ENCODE measurements at regions not wholly inside any gene's neighbourhood (a gene's known extent, or its start where the extent isn't known, plus 50 kb on each side); places are given as distances from the start of the nearest gene placed in this dataset.

DNA sequence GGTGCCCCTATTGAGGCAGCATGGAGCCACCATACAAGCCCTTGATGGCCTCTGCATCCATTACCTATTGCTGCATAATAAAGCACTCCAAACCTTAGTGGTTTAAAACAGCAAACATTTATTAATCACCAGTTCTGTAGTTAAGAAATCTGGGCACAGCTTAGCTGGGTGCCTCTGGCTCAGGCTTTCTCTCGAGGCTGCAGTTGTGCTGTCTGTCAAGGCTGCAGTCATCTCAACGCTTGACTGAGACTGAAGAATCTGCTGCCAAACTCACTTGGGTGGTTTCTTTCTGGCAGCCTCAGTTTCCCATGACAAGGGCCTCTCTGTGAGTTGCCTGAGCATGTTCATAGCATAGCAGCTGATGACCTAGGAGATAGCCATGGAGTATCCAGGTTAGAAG, 207.4 kb upstream of the LRFN2 start:
- Histone ChIP-seq H3K9me3 (ENCODE audit: control insufficient read depth, insufficient read depth, low read depth, low read length) (no peaks in the 10 kb centered on the region), H3K36me3 (ENCODE audit: control insufficient read depth, insufficient read depth, low read length) (no peaks in the 10 kb centered on the region), H3K27ac (ENCODE audit: low read depth, low read length) (no peak overlapping the region), H3K4me3 (ENCODE audit: low read depth, low read length) (no peak overlapping the region), H3K4me1 (ENCODE audit: control insufficient read depth, insufficient read depth, low read length) (peaks cover 43% of the 10 kb centered on the region), H3K27me3 (ENCODE audit: control insufficient read depth, insufficient read depth, low read length) (peaks cover 13% of the 10 kb centered on the region), H3K9ac (ENCODE audit: low read length) (no peak overlapping the region)

DNA sequence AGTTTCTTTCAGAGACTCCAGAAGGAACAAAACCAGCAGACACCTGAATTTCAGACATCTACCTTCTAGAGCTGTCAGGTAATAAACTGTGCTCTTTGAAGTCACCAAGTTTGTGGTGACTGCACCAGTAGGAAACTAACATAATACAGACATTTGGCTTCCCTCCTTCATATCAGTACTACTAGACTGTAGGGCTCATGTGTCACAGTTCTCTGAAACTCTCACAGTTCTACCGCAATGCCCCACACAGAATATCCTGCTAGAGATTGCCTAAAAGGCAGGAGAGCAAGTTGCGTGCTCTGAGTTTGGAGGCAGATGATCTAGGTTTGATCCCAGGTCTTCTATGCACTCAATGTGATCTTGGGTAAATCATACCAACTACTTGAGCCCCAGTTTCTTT, 205.0 kb upstream of the LRFN2 start:
- H3K36me3 ChIP-seq (ENCODE audit: control insufficient read depth, insufficient read depth, low read length): no peaks in the 10 kb centered on the region
- H3K9me3 ChIP-seq (ENCODE audit: control insufficient read depth, insufficient read depth, low read depth, low read length): no peaks in the 10 kb centered on the region

DNA sequence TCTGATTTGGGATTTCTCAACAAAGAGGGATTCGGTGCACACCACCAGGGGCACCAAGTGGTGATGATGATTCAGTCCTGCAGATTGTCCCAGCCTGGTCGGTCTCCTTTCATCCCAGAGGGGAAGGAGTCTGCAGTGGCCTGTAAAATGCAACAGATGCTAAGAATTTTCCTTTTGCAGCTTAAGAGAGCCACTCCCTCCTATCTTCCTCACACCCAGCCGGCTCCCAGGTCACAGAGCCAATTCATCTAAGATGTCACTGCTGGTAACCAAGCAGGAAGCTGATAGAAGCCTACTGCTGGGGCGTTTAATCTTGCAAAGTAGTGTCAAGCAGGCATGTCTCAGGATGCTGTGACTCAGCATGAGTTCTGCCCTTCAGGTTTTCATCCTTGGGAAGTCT, 203.8 kb upstream of the LRFN2 start:
- Histone ChIP-seq H3K9ac (ENCODE audit: low read length) (no peak overlapping the region), H3K27me3 (ENCODE audit: control insufficient read depth, insufficient read depth, low read length) (no peaks in the 10 kb centered on the region), H3K36me3 (ENCODE audit: control insufficient read depth, insufficient read depth, low read length) (no peaks in the 10 kb centered on the region), H3K9me3 (ENCODE audit: control insufficient read depth, insufficient read depth, low read depth, low read length) (no peaks in the 10 kb centered on the region), H3K4me3 (ENCODE audit: low read depth, low read length) (no peak overlapping the region), H3K4me1 (ENCODE audit: control insufficient read depth, insufficient read depth, low read length) (peaks cover 35% of the 10 kb centered on the region; the same call in 1 of the 2 replicates), H3K27ac (ENCODE audit: low read depth, low read length) (peak overlapping the region; percentile 60; the same call in 1 of the 2 replicates)

More for the DNA sequence above, 205.0 kb upstream of the LRFN2 start:
- no peak overlapping the region for H3K27ac ChIP-seq (ENCODE audit: low read depth, low read length)
- H3K9ac ChIP-seq (ENCODE audit: low read length): no peak overlapping the region
- no peak overlapping the region for H3K4me3 ChIP-seq (ENCODE audit: low read depth, low read length)
- H3K4me1 ChIP-seq (ENCODE audit: control insufficient read depth, insufficient read depth, low read length): peaks cover 43% of the 10 kb centered on the region; the same call in 1 of the 2 replicates
- peaks cover 5% of the 10 kb centered on the region; the same call in 1 of the 2 replicates for H3K27me3 ChIP-seq (ENCODE audit: control insufficient read depth, insufficient read depth, low read length)

DNA sequence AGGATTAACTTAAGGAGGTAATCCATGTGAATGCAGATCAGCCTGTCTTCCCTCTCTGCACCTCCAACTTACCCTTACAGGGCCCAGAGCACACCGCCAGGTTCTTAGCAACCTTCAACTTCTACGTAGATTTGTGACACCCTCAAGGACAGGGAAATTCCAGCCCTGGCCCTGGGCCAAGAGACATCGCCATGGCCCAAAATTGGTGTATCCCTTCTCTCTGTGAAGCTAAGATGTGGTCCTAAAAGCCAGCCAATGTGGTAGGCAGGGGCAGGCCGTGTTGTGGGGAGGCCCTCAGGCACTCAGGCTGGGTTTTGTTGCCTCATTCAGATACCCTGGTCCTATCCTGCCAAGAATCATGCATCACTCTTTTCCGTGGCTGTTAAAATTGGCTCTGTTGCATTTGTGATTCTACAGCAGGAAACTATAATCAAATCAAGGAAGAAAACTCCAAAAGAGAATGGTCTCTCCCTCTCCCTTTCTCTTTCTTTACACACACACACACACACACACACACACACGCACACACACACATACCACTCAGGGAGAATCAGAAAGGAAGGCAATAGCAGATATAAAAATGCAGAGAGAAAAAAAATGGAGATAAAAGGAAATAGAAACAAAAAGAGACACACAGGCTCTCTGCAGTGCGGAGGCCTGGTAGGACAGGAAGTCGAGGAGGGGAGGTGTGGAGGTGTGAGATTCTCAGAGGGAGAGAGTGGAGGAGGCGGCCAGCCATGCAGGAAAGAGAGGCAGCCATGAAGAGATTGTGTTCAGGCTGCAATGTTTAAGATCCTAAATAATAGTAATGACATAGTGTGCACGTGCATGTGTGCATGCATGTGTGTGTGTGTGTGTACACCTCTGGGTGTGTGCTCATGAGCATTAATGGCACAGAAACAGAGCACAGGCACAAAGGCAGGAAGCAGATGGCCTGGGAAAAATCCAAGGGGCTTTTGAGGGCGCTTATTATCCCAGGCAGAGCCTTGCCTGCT, 201.8 kb upstream of the LRFN2 start:
- Histone ChIP-seq H3K4me3 (ENCODE audit: low read depth, low read length) (no peak overlapping the region), H3K27ac (ENCODE audit: low read depth, low read length) (peak overlapping the region; percentile 48; the same call in 1 of the 2 replicates), H3K4me1 (ENCODE audit: control insufficient read depth, insufficient read depth, low read length) (peaks cover 35% of the 10 kb centered on the region; the same call in 1 of the 2 replicates), H3K27me3 (ENCODE audit: control insufficient read depth, insufficient read depth, low read length) (no peaks in the 10 kb centered on the region), H3K36me3 (ENCODE audit: control insufficient read depth, insufficient read depth, low read length) (no peaks in the 10 kb centered on the region), H3K9me3 (ENCODE audit: control insufficient read depth, insufficient read depth, low read depth, low read length) (no peaks in the 10 kb centered on the region), H3K9ac (ENCODE audit: low read length) (peak overlapping the region; percentile 5)

DNA sequence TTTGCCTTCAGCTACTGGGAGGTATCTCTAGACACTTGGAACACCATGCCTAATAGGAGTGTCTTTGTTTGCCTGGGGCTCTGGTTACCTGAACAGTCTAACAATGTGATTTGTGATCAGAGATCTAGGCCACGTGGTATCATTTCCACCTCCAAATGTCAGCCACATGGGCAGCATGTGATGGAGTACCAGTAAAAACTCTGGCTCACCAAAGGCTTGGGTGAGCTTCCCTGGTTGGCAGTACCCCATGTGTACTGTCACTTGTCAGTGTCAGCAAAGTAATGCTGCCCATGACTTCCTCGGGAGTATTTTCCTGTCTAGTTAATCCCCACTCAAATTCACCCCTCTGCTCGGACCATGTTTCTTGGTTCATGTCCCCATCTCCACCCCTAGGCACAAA, 195.2 kb upstream of the LRFN2 start:
- H3K4me3 ChIP-seq (ENCODE audit: low read depth, low read length): no peak overlapping the region
- no peak overlapping the region for H3K9ac ChIP-seq (ENCODE audit: low read length)
- H3K36me3 ChIP-seq (ENCODE audit: control insufficient read depth, insufficient read depth, low read length): no peaks in the 10 kb centered on the region
- H3K4me1 ChIP-seq (ENCODE audit: control insufficient read depth, insufficient read depth, low read length): peaks cover 3% of the 10 kb centered on the region; the same call in 1 of the 2 replicates
- no peaks in the 10 kb centered on the region for H3K27me3 ChIP-seq (ENCODE audit: control insufficient read depth, insufficient read depth, low read length)
- no peak overlapping the region for H3K27ac ChIP-seq (ENCODE audit: low read depth, low read length)
- H3K9me3 ChIP-seq (ENCODE audit: control insufficient read depth, insufficient read depth, low read depth, low read length): no peaks in the 10 kb centered on the region

DNA sequence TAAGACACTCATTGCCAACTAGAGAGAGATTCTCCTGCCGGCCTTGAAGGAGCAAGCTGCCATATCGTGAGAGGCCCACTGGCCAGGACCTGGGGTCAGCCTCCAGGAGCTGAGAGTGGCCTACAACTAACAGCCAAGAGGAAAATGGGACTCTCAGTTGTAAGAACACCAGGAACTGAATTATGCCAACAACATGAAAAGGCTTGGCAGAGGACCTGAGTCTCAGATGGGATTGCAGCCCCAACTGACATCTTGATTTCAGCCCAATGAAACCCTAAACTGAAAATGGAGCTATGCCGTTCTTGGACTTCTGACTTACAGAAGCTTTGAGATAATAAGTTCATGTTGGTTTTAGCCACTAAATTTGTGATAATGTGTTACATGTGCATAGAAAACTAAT, 193.5 kb upstream of the LRFN2 start:
- H3K4me3 ChIP-seq (ENCODE audit: low read depth, low read length): no peak overlapping the region
- H3K9me3 ChIP-seq (ENCODE audit: control insufficient read depth, insufficient read depth, low read depth, low read length): no peaks in the 10 kb centered on the region
- H3K36me3 ChIP-seq (ENCODE audit: control insufficient read depth, insufficient read depth, low read length): no peaks in the 10 kb centered on the region
- peaks cover 3% of the 10 kb centered on the region; the same call in 1 of the 2 replicates for H3K4me1 ChIP-seq (ENCODE audit: control insufficient read depth, insufficient read depth, low read length)
- H3K27me3 ChIP-seq (ENCODE audit: control insufficient read depth, insufficient read depth, low read length): no peaks in the 10 kb centered on the region
- no peak overlapping the region for H3K27ac ChIP-seq (ENCODE audit: low read depth, low read length)
- no peak overlapping the region for H3K9ac ChIP-seq (ENCODE audit: low read length)

DNA sequence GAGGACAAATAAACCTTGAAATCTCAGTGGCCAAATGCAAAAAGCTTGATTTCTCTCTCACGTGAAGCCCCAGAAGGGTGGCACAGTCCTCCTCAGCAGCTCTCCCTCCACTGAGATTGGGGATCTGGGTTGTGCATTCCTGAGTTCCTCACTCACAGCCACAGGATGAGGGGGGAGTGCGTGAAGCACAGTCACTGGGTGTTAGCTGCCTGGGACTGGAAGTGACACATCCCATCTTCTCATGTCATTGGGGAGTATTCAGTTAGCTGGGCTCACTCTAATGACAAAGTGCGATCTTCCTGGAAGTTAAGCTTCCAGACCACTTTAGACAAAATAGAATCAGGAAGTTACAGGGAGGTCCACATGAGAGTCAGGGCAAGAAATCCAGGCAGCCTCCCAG, 192.2 kb upstream of the LRFN2 start:
- H3K27me3 ChIP-seq (ENCODE audit: control insufficient read depth, insufficient read depth, low read length): no peaks in the 10 kb centered on the region
- no peak overlapping the region for H3K9ac ChIP-seq (ENCODE audit: low read length)
- H3K4me1 ChIP-seq (ENCODE audit: control insufficient read depth, insufficient read depth, low read length): peaks cover 3% of the 10 kb centered on the region; the same call in 1 of the 2 replicates
- no peaks in the 10 kb centered on the region for H3K9me3 ChIP-seq (ENCODE audit: control insufficient read depth, insufficient read depth, low read depth, low read length)
- no peaks in the 10 kb centered on the region for H3K36me3 ChIP-seq (ENCODE audit: control insufficient read depth, insufficient read depth, low read length)
- H3K27ac ChIP-seq (ENCODE audit: low read depth, low read length): no peak overlapping the region
- H3K4me3 ChIP-seq (ENCODE audit: low read depth, low read length): no peak overlapping the region

DNA sequence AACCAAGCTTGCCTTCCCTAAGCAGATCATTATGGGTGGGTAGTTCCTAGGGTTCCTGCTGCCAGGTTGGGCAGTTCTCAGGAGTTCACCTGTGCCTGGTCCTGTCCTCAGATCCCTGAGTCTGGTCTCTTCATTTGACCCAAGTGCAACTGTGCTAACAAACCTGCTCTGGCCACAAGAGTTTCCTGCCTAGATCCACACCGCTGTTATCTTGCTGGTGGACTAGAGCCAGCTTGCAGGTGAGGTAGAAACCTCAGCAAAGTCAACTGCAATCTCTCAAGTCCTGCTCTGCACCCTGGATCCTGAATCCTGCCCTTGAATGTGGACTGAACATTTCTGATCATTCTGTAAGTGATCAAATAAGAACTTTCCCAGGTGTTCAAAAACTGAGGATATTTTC, 191.8 kb upstream of the LRFN2 start:
- H3K9ac ChIP-seq (ENCODE audit: low read length): no peak overlapping the region
- H3K36me3 ChIP-seq (ENCODE audit: control insufficient read depth, insufficient read depth, low read length): no peaks in the 10 kb centered on the region
- H3K27me3 ChIP-seq (ENCODE audit: control insufficient read depth, insufficient read depth, low read length): no peaks in the 10 kb centered on the region
- no peaks in the 10 kb centered on the region for H3K9me3 ChIP-seq (ENCODE audit: control insufficient read depth, insufficient read depth, low read depth, low read length)
- H3K4me1 ChIP-seq (ENCODE audit: control insufficient read depth, insufficient read depth, low read length): peaks cover 3% of the 10 kb centered on the region; the same call in 1 of the 2 replicates
- H3K27ac ChIP-seq (ENCODE audit: low read depth, low read length): no peak overlapping the region
- no peak overlapping the region for H3K4me3 ChIP-seq (ENCODE audit: low read depth, low read length)

DNA sequence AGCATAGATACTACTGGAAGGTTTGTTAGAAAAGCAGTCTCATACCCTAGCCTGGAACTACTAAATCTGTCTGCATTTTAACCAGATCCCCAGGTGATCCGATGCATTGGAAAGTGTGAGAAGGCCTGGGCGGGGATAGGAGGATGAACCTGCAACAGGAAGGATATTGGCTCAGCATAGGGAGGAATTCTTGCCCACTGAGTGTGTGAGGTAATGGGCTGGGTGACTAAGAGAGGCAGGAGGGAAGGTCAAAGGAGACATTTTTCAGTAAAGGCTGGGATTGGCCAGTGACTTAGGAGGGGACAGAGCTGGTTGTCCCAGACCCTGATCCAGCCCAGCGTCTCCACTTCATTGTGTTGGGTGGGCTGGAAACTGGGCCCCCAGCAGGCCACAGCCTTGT, 191.0 kb upstream of the LRFN2 start:
- H3K36me3 ChIP-seq (ENCODE audit: control insufficient read depth, insufficient read depth, low read length): no peaks in the 10 kb centered on the region
- no peak overlapping the region for H3K4me3 ChIP-seq (ENCODE audit: low read depth, low read length)
- H3K4me1 ChIP-seq (ENCODE audit: control insufficient read depth, insufficient read depth, low read length): peaks cover 3% of the 10 kb centered on the region; the same call in 1 of the 2 replicates
- H3K9ac ChIP-seq (ENCODE audit: low read length): no peak overlapping the region
- H3K27me3 ChIP-seq (ENCODE audit: control insufficient read depth, insufficient read depth, low read length): no peaks in the 10 kb centered on the region
- H3K27ac ChIP-seq (ENCODE audit: low read depth, low read length): no peak overlapping the region
- H3K9me3 ChIP-seq (ENCODE audit: control insufficient read depth, insufficient read depth, low read depth, low read length): no peaks in the 10 kb centered on the region

DNA sequence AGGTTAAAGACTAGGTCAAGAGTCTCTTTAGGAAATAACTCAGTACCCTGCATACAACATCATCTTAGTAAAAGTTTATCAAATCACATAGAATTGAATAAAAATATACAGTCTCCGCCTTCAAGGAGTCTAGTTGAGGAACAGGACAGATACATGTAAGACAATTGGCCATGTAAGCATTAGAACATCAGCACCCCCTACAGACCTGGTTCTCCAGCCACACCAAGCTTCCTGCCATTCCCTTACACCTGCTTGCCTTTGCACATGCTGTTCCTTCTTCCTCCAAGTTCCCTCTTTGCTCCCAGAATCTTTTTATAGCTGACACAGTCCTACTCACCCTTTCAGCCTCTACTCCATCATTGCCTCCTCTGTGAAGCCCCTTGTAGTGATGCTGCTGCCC, 187.8 kb upstream of the LRFN2 start:
- Histone ChIP-seq H3K4me3 (ENCODE audit: low read depth, low read length) (no peak overlapping the region), H3K4me1 (ENCODE audit: control insufficient read depth, insufficient read depth, low read length) (peaks cover 3% of the 10 kb centered on the region; the same call in 1 of the 2 replicates), H3K36me3 (ENCODE audit: control insufficient read depth, insufficient read depth, low read length) (no peaks in the 10 kb centered on the region), H3K9ac (ENCODE audit: low read length) (no peak overlapping the region), H3K27ac (ENCODE audit: low read depth, low read length) (no peak overlapping the region), H3K9me3 (ENCODE audit: control insufficient read depth, insufficient read depth, low read depth, low read length) (peaks cover 8% of the 10 kb centered on the region; the same call in 1 of the 2 replicates), H3K27me3 (ENCODE audit: control insufficient read depth, insufficient read depth, low read length) (no peaks in the 10 kb centered on the region)

DNA sequence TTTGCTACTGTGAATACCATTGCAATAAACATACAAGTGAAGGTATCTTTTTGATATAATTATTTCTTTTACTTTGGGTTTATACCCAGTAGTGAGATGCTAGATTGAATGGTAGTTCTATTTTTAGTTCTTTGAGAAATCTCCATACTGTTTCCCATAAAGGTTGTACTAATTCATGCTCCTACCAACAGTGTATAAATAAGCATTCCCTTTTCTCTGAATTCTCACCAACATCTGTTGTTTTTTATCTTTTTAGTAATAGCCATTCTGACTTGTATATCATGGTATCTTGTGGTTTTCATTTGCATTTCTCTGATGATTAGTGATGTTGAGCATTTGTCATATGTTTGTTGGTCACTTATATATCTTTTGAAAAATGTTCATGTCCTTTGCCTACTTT, 183.6 kb upstream of the LRFN2 start:
- no peak overlapping the region for H3K27ac ChIP-seq (ENCODE audit: low read depth, low read length)

More for the DNA sequence above, 183.6 kb upstream of the LRFN2 start:
- Histone ChIP-seq H3K36me3 (ENCODE audit: control insufficient read depth, insufficient read depth, low read length) (no peaks in the 10 kb centered on the region), H3K27me3 (ENCODE audit: control insufficient read depth, insufficient read depth, low read length) (no peaks in the 10 kb centered on the region), H3K4me3 (ENCODE audit: low read depth, low read length) (no peak overlapping the region), H3K4me1 (ENCODE audit: control insufficient read depth, insufficient read depth, low read length) (no peaks in the 10 kb centered on the region), H3K9ac (ENCODE audit: low read length) (no peak overlapping the region), H3K9me3 (ENCODE audit: control insufficient read depth, insufficient read depth, low read depth, low read length) (peaks cover 8% of the 10 kb centered on the region; the same call in 1 of the 2 replicates)

Data from HUES6 (cell line).